MM.1S (cell line): ENCODE measurements at regions not wholly inside any gene's neighbourhood (a gene's known extent, or its start where the extent isn't known, plus 50 kb on each side); places are given as distances from the start of the nearest gene placed in this dataset.

ENCODE experiments used
- DNase-seq: peaks from one replicate; pipeline ENCODE4 v3.0.0-alpha.2; 2015
- H2AFZ ChIP-seq: fragments of 300-600 bp; sonication (generic); 2 replicates; pipeline ENCODE4 v1.6.0; 2016; ENCODE audit warnings: antibody characterized with exemption, low read length
- H3F3A ChIP-seq: fragments of 300-600 bp; sonication (generic); 2 replicates; pipeline ENCODE4 v1.6.1; 2016; ENCODE audit warnings: mild to moderate bottlenecking, antibody characterized with exemption, low read length, moderate library complexity, mixed read lengths; ENCODE audit not compliant: insufficient read depth
- H3K27ac ChIP-seq: fragments of 300-600 bp; sonication (generic); 2 replicates; pipeline ENCODE4 v1.5.1; 2016; ENCODE audit warnings: mild to moderate bottlenecking, low read length
- H3K27me3 ChIP-seq: fragments of 300-600 bp; sonication (generic); replicated peaks from 2 replicates; pipeline ENCODE4 v1.6.0; 2016; ENCODE audit warnings: low read length; ENCODE audit not compliant: insufficient read depth
- H3K36me3 ChIP-seq: fragments of 300-600 bp; sonication (generic); replicated peaks from 2 replicates; pipeline ENCODE4 v1.6.1; 2016; ENCODE audit warnings: mild to moderate bottlenecking, low read length, mixed read lengths; ENCODE audit not compliant: insufficient read depth
- H3K4me1 ChIP-seq: fragments of 300-600 bp; sonication (generic); 2 replicates; pipeline ENCODE4 v1.6.1; 2016; ENCODE audit warnings: low read length, mixed read lengths
- H3K4me2 ChIP-seq: fragments of 300-600 bp; sonication (generic); 2 replicates; pipeline ENCODE4 v1.6.0; 2016; ENCODE audit warnings: low read depth, low read length
- H3K4me3 ChIP-seq: fragments of 300-600 bp; sonication (generic); 2 replicates; pipeline ENCODE4 v1.5.1; 2016; ENCODE audit warnings: low read length, mixed read lengths
- H3K79me2 ChIP-seq: fragments of 300-600 bp; sonication (generic); 2 replicates; pipeline ENCODE4 v1.6.1; 2016; ENCODE audit warnings: mixed run types, low read length, mixed read lengths
- H3K9ac ChIP-seq: fragments of 300-600 bp; sonication (generic); 2 replicates; pipeline ENCODE4 v1.6.1; 2016; ENCODE audit warnings: low read length, mixed read lengths
- H3K9me2 ChIP-seq: fragments of 300-600 bp; sonication (generic); replicated peaks from 2 replicates; pipeline ENCODE4 v1.6.1; 2016; ENCODE audit warnings: mild to moderate bottlenecking, low read length, mixed read lengths; ENCODE audit not compliant: insufficient read depth
- H3K9me3 ChIP-seq: fragments of 300-600 bp; sonication (generic); replicated peaks from 2 replicates; pipeline ENCODE4 v1.6.1; 2016; ENCODE audit warnings: mild to moderate bottlenecking, low read length, mixed read lengths; ENCODE audit not compliant: insufficient read depth
- H4K20me1 ChIP-seq: fragments of 300-600 bp; sonication (generic); 2 replicates; pipeline ENCODE4 v1.6.1; 2016; ENCODE audit warnings: mild to moderate bottlenecking, low read length, moderate library complexity, mixed read lengths; ENCODE audit not compliant: insufficient read depth
- EZH2 ChIP-seq: fragments of 300-600 bp; sonication (generic); optimal IDR thresholded peaks from 2 replicates; pipeline ENCODE3; 2017; ENCODE audit warnings: low read depth, mild to moderate bottlenecking, antibody characterized with exemption, low read length, mixed read lengths
- EZH2phosphoT487 ChIP-seq: fragments of 300-600 bp; sonication (generic); IDR thresholded peaks from 2 replicates; pipeline ENCODE4 v1.6.1; 2018; ENCODE audit warnings: antibody characterized with exemption, low read length
- TF ChIP-seq, protein P1 (sequence below): fragments of 300-600 bp; sonication (generic); IDR thresholded peaks from 2 replicates; pipeline ENCODE4 v1.5.1; 2016; ENCODE audit warnings: antibody characterized with exemption, low read length, mixed read lengths

DNA sequence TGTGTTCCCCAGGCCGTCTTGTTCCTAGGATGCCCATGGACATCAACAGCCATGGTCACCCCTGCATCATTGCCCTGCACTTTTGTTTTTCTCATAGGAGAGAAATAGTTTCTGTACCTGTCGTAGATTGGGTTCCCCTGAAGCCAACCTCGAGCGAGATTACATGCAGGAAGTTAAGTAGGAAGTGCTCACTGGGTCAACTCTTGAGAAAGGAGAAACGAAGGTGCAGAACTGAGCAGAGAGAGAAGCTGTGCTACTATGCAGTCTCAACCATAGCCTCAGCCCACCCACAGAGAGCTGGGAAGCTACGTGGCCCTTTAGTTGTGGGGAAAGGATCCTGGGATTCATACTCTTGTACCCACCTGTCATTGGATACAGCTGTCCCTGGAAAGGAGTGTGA, 165.2 kb downstream of the HERPUD2 start:
- H3K4me3 ChIP-seq, result no peak overlapping the region
- no peak for DNase-seq
- H3K79me2 ChIP-seq, result no peaks in the 10 kb centered on the region
- no peaks in the 10 kb centered on the region for H3K9me2 ChIP-seq
- no peak overlapping the region for H3K27ac ChIP-seq
- no peak overlapping the region for H3K4me2 ChIP-seq
- H3K27me3 ChIP-seq, result no peaks in the 10 kb centered on the region
- H4K20me1 ChIP-seq, result no peaks in the 10 kb centered on the region
- H3K4me1 ChIP-seq, result no peaks in the 10 kb centered on the region
- no peak overlapping the region; the same call in 1 of the 2 replicates for H2AFZ ChIP-seq
- no peak overlapping the region for H3K9ac ChIP-seq
- H3K36me3 ChIP-seq, result no peaks in the 10 kb centered on the region
- no peaks in the 10 kb centered on the region for H3K9me3 ChIP-seq
- no peaks in the 10 kb centered on the region for H3F3A ChIP-seq
- TF ChIP-seq EZH2phosphoT487 (no peak), EZH2 (no peak)
- TF ChIP-seq, protein P1, sequence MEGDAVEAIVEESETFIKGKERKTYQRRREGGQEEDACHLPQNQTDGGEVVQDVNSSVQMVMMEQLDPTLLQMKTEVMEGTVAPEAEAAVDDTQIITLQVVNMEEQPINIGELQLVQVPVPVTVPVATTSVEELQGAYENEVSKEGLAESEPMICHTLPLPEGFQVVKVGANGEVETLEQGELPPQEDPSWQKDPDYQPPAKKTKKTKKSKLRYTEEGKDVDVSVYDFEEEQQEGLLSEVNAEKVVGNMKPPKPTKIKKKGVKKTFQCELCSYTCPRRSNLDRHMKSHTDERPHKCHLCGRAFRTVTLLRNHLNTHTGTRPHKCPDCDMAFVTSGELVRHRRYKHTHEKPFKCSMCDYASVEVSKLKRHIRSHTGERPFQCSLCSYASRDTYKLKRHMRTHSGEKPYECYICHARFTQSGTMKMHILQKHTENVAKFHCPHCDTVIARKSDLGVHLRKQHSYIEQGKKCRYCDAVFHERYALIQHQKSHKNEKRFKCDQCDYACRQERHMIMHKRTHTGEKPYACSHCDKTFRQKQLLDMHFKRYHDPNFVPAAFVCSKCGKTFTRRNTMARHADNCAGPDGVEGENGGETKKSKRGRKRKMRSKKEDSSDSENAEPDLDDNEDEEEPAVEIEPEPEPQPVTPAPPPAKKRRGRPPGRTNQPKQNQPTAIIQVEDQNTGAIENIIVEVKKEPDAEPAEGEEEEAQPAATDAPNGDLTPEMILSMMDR, result no peak

DNA sequence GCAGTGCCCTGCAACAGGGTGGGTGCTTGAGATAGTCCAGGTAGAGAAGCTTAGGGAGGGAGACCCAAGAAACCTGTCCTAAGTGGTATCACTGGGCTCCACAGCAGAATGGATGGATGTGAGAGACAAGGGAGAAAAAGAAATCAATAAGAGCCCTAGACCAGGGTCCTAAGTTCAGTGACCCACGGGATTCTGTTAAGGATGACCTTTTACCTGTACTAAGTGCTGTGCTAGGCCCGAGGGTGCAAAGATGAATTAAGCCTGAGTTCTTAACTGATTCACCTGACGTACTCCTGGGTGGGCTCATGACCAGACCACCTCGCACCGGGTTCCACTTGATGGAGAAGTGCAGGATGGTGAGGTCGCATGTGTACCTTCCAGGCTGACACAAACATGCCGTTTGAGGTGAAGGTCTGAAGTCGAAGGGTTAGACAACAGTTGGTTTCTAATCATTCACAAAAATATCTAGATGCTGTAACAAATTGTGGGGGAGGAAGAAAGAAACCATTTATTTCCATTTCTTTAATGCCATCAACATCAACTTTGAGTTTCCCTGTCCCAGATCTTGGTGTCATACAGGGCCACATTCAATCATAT, 166.5 kb downstream of the HERPUD2 start:
- Histone ChIP-seq H3K4me1 (no peaks in the 10 kb centered on the region), H3K36me3 (no peaks in the 10 kb centered on the region), H2AFZ (no peak overlapping the region), H3K27ac (no peak overlapping the region), H3F3A (no peaks in the 10 kb centered on the region), H4K20me1 (no peaks in the 10 kb centered on the region), H3K4me2 (no peak overlapping the region), H3K9ac (no peak overlapping the region), H3K27me3 (no peaks in the 10 kb centered on the region), H3K79me2 (no peaks in the 10 kb centered on the region), H3K9me3 (no peaks in the 10 kb centered on the region), H3K4me3 (no peak overlapping the region), H3K9me2 (no peaks in the 10 kb centered on the region)
- no peak for TF ChIP-seq EZH2
- TF ChIP-seq, protein P1, result no peak
- TF ChIP-seq EZH2phosphoT487, result no peak
- no peak for DNase-seq

DNA sequence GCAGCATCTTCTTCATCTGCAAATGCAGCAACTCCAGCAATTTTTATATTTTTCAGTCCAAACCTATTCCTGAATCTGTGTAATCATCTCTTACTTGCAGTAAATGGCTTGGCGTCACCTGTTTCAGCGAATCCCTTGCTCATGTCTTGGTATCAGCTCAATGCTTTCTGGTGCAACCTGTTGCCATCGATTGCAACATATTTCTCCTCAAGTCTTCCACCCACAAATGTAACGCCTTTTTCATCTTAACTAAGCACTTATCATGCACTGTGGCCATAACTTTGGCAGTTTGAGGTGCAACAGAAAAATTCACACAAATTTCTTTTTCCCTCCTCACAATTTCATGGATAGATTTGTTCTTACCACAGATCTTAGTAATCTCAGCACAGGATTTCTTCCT, 168.3 kb downstream of the HERPUD2 start:
- Histone ChIP-seq H3K27me3 (no peaks in the 10 kb centered on the region), H3K9me3 (no peaks in the 10 kb centered on the region), H4K20me1 (no peaks in the 10 kb centered on the region), H3K9ac (no peak overlapping the region), H3K27ac (no peak overlapping the region), H3K4me3 (no peak overlapping the region), H3F3A (no peaks in the 10 kb centered on the region), H3K4me2 (no peak overlapping the region), H3K79me2 (no peaks in the 10 kb centered on the region), H3K36me3 (no peaks in the 10 kb centered on the region), H3K4me1 (no peaks in the 10 kb centered on the region), H3K9me2 (no peaks in the 10 kb centered on the region), H2AFZ (no peak overlapping the region)
- DNase-seq, result no peak
- TF ChIP-seq EZH2 (no peak), EZH2phosphoT487 (no peak)
- TF ChIP-seq, protein P1, result no peak
